ENCODE measurements at regions not wholly inside any gene's neighbourhood (a gene's known extent, or its start where the extent isn't known, plus 50 kb on each side); places are given as distances from the start of the nearest gene placed in this dataset.

DNA sequence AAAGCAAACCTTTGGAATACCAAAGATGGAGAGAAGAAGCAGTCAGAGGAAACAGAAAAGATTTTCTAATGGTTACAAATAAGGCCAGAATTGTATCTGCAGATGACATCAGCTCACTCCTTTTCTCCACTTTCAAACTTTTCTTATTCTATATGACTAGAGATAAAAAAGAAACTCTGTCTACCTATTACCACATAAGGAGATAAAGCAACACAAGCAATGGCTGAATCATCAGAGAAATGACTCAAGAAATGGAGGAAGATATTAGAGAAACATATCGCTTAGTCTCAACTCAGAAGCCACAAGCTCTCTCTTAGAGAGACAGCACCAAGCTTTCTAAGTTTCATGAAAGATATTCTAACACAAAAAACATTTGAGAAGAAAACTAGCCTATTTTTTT lies 784.0 kb downstream of the ZPLD1 start (continued):
- TF ChIP-seq, protein P1, sequence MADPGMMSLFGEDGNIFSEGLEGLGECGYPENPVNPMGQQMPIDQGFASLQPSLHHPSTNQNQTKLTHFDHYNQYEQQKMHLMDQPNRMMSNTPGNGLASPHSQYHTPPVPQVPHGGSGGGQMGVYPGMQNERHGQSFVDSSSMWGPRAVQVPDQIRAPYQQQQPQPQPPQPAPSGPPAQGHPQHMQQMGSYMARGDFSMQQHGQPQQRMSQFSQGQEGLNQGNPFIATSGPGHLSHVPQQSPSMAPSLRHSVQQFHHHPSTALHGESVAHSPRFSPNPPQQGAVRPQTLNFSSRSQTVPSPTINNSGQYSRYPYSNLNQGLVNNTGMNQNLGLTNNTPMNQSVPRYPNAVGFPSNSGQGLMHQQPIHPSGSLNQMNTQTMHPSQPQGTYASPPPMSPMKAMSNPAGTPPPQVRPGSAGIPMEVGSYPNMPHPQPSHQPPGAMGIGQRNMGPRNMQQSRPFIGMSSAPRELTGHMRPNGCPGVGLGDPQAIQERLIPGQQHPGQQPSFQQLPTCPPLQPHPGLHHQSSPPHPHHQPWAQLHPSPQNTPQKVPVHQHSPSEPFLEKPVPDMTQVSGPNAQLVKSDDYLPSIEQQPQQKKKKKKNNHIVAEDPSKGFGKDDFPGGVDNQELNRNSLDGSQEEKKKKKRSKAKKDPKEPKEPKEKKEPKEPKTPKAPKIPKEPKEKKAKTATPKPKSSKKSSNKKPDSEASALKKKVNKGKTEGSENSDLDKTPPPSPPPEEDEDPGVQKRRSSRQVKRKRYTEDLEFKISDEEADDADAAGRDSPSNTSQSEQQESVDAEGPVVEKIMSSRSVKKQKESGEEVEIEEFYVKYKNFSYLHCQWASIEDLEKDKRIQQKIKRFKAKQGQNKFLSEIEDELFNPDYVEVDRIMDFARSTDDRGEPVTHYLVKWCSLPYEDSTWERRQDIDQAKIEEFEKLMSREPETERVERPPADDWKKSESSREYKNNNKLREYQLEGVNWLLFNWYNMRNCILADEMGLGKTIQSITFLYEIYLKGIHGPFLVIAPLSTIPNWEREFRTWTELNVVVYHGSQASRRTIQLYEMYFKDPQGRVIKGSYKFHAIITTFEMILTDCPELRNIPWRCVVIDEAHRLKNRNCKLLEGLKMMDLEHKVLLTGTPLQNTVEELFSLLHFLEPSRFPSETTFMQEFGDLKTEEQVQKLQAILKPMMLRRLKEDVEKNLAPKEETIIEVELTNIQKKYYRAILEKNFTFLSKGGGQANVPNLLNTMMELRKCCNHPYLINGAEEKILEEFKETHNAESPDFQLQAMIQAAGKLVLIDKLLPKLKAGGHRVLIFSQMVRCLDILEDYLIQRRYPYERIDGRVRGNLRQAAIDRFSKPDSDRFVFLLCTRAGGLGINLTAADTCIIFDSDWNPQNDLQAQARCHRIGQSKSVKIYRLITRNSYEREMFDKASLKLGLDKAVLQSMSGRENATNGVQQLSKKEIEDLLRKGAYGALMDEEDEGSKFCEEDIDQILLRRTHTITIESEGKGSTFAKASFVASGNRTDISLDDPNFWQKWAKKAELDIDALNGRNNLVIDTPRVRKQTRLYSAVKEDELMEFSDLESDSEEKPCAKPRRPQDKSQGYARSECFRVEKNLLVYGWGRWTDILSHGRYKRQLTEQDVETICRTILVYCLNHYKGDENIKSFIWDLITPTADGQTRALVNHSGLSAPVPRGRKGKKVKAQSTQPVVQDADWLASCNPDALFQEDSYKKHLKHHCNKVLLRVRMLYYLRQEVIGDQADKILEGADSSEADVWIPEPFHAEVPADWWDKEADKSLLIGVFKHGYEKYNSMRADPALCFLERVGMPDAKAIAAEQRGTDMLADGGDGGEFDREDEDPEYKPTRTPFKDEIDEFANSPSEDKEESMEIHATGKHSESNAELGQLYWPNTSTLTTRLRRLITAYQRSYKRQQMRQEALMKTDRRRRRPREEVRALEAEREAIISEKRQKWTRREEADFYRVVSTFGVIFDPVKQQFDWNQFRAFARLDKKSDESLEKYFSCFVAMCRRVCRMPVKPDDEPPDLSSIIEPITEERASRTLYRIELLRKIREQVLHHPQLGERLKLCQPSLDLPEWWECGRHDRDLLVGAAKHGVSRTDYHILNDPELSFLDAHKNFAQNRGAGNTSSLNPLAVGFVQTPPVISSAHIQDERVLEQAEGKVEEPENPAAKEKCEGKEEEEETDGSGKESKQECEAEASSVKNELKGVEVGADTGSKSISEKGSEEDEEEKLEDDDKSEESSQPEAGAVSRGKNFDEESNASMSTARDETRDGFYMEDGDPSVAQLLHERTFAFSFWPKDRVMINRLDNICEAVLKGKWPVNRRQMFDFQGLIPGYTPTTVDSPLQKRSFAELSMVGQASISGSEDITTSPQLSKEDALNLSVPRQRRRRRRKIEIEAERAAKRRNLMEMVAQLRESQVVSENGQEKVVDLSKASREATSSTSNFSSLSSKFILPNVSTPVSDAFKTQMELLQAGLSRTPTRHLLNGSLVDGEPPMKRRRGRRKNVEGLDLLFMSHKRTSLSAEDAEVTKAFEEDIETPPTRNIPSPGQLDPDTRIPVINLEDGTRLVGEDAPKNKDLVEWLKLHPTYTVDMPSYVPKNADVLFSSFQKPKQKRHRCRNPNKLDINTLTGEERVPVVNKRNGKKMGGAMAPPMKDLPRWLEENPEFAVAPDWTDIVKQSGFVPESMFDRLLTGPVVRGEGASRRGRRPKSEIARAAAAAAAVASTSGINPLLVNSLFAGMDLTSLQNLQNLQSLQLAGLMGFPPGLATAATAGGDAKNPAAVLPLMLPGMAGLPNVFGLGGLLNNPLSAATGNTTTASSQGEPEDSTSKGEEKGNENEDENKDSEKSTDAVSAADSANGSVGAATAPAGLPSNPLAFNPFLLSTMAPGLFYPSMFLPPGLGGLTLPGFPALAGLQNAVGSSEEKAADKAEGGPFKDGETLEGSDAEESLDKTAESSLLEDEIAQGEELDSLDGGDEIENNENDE (IDR thresholded peaks at IDR 0.05; ENCODE audit: insufficient replicate concordance, low read length): no peak
- TF ChIP-seq TAF1 (IDR thresholded peaks at IDR 0.05; ENCODE audit: low read depth, low read length) (no peak), RXRA (IDR thresholded peaks at IDR 0.05; ENCODE audit: insufficient read depth, low read depth, low read length) (no peak), SAP30 (IDR thresholded peaks at IDR 0.05; ENCODE audit: insufficient read depth, insufficient replicate concordance, low read length) (no peak), NANOG (IDR thresholded peaks at IDR 0.05; ENCODE audit: insufficient read depth, low read depth, low read length, poor library complexity, severe bottlenecking) (no peak), RBBP5 (IDR thresholded peaks at IDR 0.05; ENCODE audit: borderline replicate concordance, low read depth, low read length) (no peak), KDM1A (IDR thresholded peaks at IDR 0.05; ENCODE audit: borderline replicate concordance, low read length) (no peak), TAF7 (optimal IDR thresholded peaks at IDR 0.05; ENCODE audit: borderline replicate concordance, low read depth, low read length) (no peak), POU5F1 (IDR thresholded peaks at IDR 0.05; ENCODE audit: low read depth, low read length) (no peak), EP300 (IDR thresholded peaks at IDR 0.05; ENCODE audit: borderline replicate concordance in 1 of 2, low read depth in 2 of 2, low read length in 2 of 2) (no peak), MAFK (IDR thresholded peaks at IDR 0.05; ENCODE audit: low read depth, low read length) (no peak)
